Testis (tissue), 2 donors: ENCODE measurements at regions not wholly inside any gene's neighbourhood (a gene's known extent, or its start where the extent isn't known, plus 50 kb on each side); places are given as distances from the start of the nearest gene placed in this dataset.

ENCODE experiments used
- DNase-seq: peaks from one replicate; pipeline ENCODE4 v3.0.0-alpha.2; 2019
- H3K27ac ChIP-seq, 2 donors: fragments of 200-600 bp; sonication (generic); one replicate each; pipeline ENCODE4 v1.5.1; 2019
- H3K27me3 ChIP-seq: fragments of 200-600 bp; sonication (generic); one replicate; pipeline ENCODE4 v1.5.1; 2019
- H3K36me3 ChIP-seq: fragments of 200-600 bp; sonication (generic); one replicate; pipeline ENCODE4 v1.5.1; 2017; ENCODE audit warnings: low read depth; ENCODE audit errors: missing control alignments
- H3K4me1 ChIP-seq: fragments of 200-600 bp; sonication (generic); one replicate; pipeline ENCODE4 v1.5.1; 2019
- H3K4me3 ChIP-seq, 2 donors: fragments of 200-600 bp; sonication (generic); one replicate each; pipeline ENCODE4 v1.5.1; 2017 to 2019
- H3K9me3 ChIP-seq: fragments of 200-600 bp; sonication (generic); one replicate; pipeline ENCODE4 v1.5.1; 2017
- POLR2A ChIP-seq: fragments of 450-650 bp; IDR thresholded peaks from one replicate; pipeline ENCODE4 v1.6.1; 2017; ENCODE audit warnings: antibody characterized with exemption, mild to moderate bottlenecking, moderate library complexity
- WGBS, 2 donors: methylation state at CpG; one replicate each; pipeline ENCODE4 v1.1.5; 2018; 5-methylcytosine and 5-hydroxymethylcytosine counted together
- intact Hi-C: fragments of 100-400 bp; cut with DNase I; formaldehyde crosslinking; loops from one replicate; pipeline ENCODE4 v1.15.1; 2023; ENCODE audit warnings: low total_unique reads
- TF ChIP-seq, protein P1 (sequence below), 3 experiments: fragments of 450-650 bp in 2 of 3; fragments of 200-600 bp in 1 of 3; sonication (generic) in 1 of 3; IDR thresholded peaks; one replicate each; pipeline ENCODE4 v1.5.1; 2016 to 2019; ENCODE audit warnings: antibody characterized with exemption in 3 of 3, mild to moderate bottlenecking in 2 of 3, moderate library complexity in 1 of 3

DNA sequence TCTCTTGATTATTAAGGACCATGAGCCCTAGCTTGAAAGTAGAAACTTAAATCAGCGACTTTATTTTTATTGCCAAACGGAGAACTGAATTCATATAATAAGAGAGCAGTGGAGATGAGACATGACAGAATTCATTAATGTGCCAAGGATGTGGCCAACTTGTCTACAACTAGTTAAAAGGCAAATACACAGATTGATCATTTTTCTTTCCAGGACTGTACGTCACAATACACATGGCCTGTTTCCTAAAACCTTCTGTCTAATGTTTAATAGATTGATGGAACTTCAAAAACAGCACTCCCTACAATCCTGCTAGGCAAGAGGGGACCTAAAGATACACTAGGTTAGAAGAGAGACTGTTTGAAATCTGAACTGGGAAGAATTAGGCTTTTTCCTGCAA lies 647.8 kb downstream of the SATB2 start:
- Histone ChIP-seq H3K27ac (no peak overlapping the region), H3K9me3 (no peaks in the 10 kb centered on the region), H3K4me1 (no peaks in the 10 kb centered on the region), H3K4me3 (no peak overlapping the region), H3K27me3 (no peaks in the 10 kb centered on the region), H3K36me3 (no peaks in the 10 kb centered on the region)
- TF ChIP-seq POLR2A = no peak
- TF ChIP-seq, protein P1, sequence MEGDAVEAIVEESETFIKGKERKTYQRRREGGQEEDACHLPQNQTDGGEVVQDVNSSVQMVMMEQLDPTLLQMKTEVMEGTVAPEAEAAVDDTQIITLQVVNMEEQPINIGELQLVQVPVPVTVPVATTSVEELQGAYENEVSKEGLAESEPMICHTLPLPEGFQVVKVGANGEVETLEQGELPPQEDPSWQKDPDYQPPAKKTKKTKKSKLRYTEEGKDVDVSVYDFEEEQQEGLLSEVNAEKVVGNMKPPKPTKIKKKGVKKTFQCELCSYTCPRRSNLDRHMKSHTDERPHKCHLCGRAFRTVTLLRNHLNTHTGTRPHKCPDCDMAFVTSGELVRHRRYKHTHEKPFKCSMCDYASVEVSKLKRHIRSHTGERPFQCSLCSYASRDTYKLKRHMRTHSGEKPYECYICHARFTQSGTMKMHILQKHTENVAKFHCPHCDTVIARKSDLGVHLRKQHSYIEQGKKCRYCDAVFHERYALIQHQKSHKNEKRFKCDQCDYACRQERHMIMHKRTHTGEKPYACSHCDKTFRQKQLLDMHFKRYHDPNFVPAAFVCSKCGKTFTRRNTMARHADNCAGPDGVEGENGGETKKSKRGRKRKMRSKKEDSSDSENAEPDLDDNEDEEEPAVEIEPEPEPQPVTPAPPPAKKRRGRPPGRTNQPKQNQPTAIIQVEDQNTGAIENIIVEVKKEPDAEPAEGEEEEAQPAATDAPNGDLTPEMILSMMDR (IDR thresholded peaks at IDR 0.05) = no peak
- DNase-seq = no peak
- intact Hi-C loops = no loop called here
- 81 to 82% methylated on average over 3 of the region's 3 CpGs for whole genome bisulfite sequencing, 2 donors

DNA sequence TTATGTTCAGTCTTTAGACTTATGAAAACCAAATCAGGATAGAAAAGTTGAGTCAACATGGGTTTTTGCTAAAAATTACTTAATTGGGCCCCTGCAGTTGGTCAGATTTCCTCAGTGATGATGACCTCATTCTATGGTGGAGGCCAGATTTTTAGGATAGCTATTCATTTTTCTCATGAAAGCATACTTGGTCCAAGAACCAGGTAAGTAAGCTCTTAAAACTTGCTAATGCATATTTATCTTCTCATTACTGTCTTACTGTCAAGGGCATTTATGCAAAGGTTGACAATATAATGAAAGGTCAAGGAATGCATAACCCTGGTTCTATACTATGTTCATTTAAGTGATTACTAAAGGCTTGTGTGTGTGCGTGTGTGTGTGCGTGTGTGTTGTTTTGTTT lies 650.6 kb downstream of the SATB2 start:
- Histone ChIP-seq H3K36me3 (no peaks in the 10 kb centered on the region), H3K27me3 (no peaks in the 10 kb centered on the region), H3K9me3 (no peaks in the 10 kb centered on the region), H3K27ac (no peak overlapping the region), H3K4me3 (no peak overlapping the region), H3K4me1 (no peaks in the 10 kb centered on the region)
- intact Hi-C loops = no loop called here
- no peak for TF ChIP-seq POLR2A
- TF ChIP-seq, protein P1 (IDR thresholded peaks at IDR 0.05) = no peak
- WGBS, 2 donors = 87 to 88% methylated on average over 2 of the region's 2 CpGs
- no peak for DNase-seq

DNA sequence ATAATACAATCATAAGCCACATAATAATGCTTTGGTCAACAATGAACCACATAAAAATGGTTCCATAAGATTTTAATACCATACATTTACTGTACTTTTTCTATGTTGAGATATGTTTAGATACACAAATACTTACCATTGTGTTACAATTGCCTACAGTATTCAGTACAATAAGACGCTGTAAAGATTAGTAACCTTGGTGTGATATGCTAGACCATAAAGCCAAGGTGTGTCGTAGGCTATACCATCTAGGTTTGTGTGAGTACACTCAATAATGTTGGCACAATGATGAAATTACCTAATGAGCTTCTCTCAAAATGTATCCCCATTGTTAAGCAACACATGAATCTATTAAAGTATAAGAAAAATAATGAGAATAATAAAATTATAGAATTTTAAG lies 662.3 kb downstream of the SATB2 start:
- TF ChIP-seq POLR2A = no peak
- TF ChIP-seq, protein P1 (IDR thresholded peaks at IDR 0.05) = no peak
- DNase-seq = no peak
- H3K27ac ChIP-seq = no peak overlapping the region
- H3K4me3 ChIP-seq = no peak overlapping the region
- no peaks in the 10 kb centered on the region for H3K4me1 ChIP-seq
- H3K27me3 ChIP-seq = no peaks in the 10 kb centered on the region
- H3K36me3 ChIP-seq = no peaks in the 10 kb centered on the region
- intact Hi-C loops = no loop called here
- H3K9me3 ChIP-seq = no peaks in the 10 kb centered on the region
- WGBS, 2 donors = 89 to 94% methylated on average over 2 of the region's 2 CpGs

DNA sequence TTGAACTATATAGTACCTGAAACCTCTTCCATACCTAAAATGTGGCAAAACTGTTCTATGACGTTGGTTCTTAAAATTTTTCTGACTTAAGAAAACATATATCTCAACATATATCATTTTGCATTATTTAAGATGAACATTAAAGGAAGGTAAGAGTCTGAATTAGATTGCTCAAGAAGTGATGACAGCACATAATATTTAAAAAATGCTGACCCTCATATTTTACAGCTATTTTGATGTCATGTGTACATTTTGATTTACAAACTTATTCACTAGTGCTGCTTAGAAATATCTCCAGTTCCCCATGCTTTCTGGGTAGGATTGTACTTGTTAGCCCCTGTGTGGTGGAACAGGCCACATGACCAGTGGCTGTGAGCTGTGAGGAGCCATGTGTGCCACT lies 666.1 kb downstream of the SATB2 start:
- no peaks in the 10 kb centered on the region for H3K36me3 ChIP-seq
- H3K4me3 ChIP-seq = no peak overlapping the region
- no peaks in the 10 kb centered on the region for H3K27me3 ChIP-seq
- intact Hi-C loops = no loop called here
- no peak for DNase-seq
- H3K4me1 ChIP-seq = no peaks in the 10 kb centered on the region
- H3K9me3 ChIP-seq = no peaks in the 10 kb centered on the region
- TF ChIP-seq, protein P1 (IDR thresholded peaks at IDR 0.05) = no peak
- no peak for TF ChIP-seq POLR2A
- H3K27ac ChIP-seq = no peak overlapping the region
- WGBS, 2 donors = 0% methylated on average over 1 of the region's 1 CpG

DNA sequence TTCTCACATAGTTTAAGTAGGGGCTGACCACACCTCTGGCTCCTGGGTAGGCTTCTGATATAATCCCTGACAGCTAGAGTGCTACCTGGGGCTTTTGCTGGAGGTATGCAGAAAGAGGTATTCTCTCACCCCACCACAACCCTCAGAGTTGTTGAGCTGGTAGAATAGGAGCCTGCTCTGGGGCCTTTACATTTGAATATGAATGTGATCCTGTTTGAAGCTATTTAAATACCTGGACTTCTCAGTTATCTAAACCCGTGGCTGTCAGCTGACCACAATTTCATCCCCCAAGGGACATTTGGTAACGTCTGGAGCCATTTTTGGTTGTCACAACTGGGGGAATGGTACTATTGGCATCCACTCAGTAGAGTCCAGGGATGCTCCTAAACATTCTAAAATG lies 669.1 kb downstream of the SATB2 start:
- TF ChIP-seq, protein P1 (IDR thresholded peaks at IDR 0.05) = no peak
- TF ChIP-seq POLR2A = no peak
- no peaks in the 10 kb centered on the region for H3K36me3 ChIP-seq
- H3K4me3 ChIP-seq = no peak overlapping the region
- H3K4me1 ChIP-seq = no peaks in the 10 kb centered on the region
- intact Hi-C loops = no loop called here
- no peaks in the 10 kb centered on the region for H3K27me3 ChIP-seq
- no peak overlapping the region for H3K27ac ChIP-seq
- 30 to 44% methylated on average over 2 of the region's 2 CpGs for WGBS, 2 donors
- no peak for DNase-seq
- H3K9me3 ChIP-seq = no peaks in the 10 kb centered on the region
